Endothelial cell of umbilical vein (primary cell): ENCODE measurements at regions not wholly inside any gene's neighbourhood (a gene's known extent, or its start where the extent isn't known, plus 50 kb on each side); places are given as distances from the start of the nearest gene placed in this dataset.

Experiments
- BruUV-seq: library from RNA; stranded (reverse); fragments of 400-500 nt; replicated peaks from 2 replicates; lab custom pipeline; 2021; lab: Mats Ljungman, UMichigan
- CTCF ChIA-PET: fragments of 300-600, 350-600 bp; sonication (Branson Sonifier 250); formaldehyde crosslinking; loops from one replicate; lab custom pipeline; 2021; ENCODE audit warnings: antibody characterized with exemption, inconsistent platforms; lab: Charles Lee
- POLR2A ChIA-PET: fragments of 300-600, 350-600 bp; sonication (Branson Sonifier 250); formaldehyde crosslinking; loops from one replicate; lab custom pipeline; 2021; ENCODE audit warnings: antibody characterized with exemption, inconsistent platforms; lab: Charles Lee
- DNase-seq: peaks from one replicate; pipeline ENCODE4 v3.0.0-alpha.2; 2011; ENCODE audit warnings: low read depth, low spot score
- FAIRE-seq: peaks from 2 replicates; lab custom pipeline; 2011; peaks lifted over from hg19 to GRCh38; lab: Jason Lieb, UNC
- H2AFZ ChIP-seq: 2 replicates; pipeline ENCODE4 v1.6.0; 2012; ENCODE audit warnings: low read depth, low read length, control low read depth, inconsistent platforms
- H3K27ac ChIP-seq: 2 replicates; pipeline ENCODE4 v1.5.1; 2011; ENCODE audit warnings: low read depth, mild to moderate bottlenecking, control low read depth, low read length, moderate library complexity; ENCODE audit not compliant: insufficient read depth
- H3K27me3 ChIP-seq, 2 experiments: 2 replicates each; pipeline versions ENCODE4 v1.6.0 to v1.6.1; 2011; ENCODE audit warnings: low read length in 2 of 2, mixed read lengths in 1 of 2; ENCODE audit not compliant: control insufficient read depth in 2 of 2, insufficient read depth in 2 of 2
- H3K36me3 ChIP-seq, 2 experiments: 2 replicates in 1 of 2; 3 replicates in 1 of 2; pipeline ENCODE4 v1.5.1; 2011; ENCODE audit warnings: low read length in 2 of 2, mild to moderate bottlenecking in 1 of 2, moderate library complexity in 1 of 2; ENCODE audit not compliant: control insufficient read depth in 2 of 2, insufficient read depth in 2 of 2; ENCODE audit errors: extremely low read depth in 1 of 2
- H3K4me1 ChIP-seq: 3 replicates; pipeline ENCODE4 v1.5.1; 2011; ENCODE audit warnings: mild to moderate bottlenecking, low read length; ENCODE audit not compliant: control insufficient read depth, insufficient read depth; ENCODE audit errors: extremely low read depth
- H3K4me2 ChIP-seq: 2 replicates; pipeline ENCODE4 v1.6.1; 2011; ENCODE audit warnings: low read length, control low read depth, mixed read lengths; ENCODE audit not compliant: insufficient read depth
- H3K4me3 ChIP-seq, 3 experiments: fragments of 200-600 bp in 1 of 3; sonication (generic), shearing (Covaris generic) in 1 of 3; replicated peaks in 1 of 3; 2 replicates each; pipeline ENCODE4 v1.5.1; 2011 to 2016; ENCODE audit warnings: control low read depth in 3 of 3, low read length in 3 of 3, mild to moderate bottlenecking in 2 of 3, inconsistent platforms in 1 of 3, low read depth in 1 of 3, moderate library complexity in 1 of 3; ENCODE audit not compliant: insufficient read depth in 1 of 3
- H3K79me2 ChIP-seq: 2 replicates; pipeline ENCODE4 v1.6.0; 2012; ENCODE audit warnings: low read length, inconsistent platforms; ENCODE audit not compliant: control insufficient read depth, insufficient read depth
- H3K9ac ChIP-seq: replicated peaks from 2 replicates; pipeline ENCODE3; 2011; ENCODE audit warnings: low read length, control low read depth; ENCODE audit not compliant: insufficient read depth; ENCODE audit errors: extremely low read depth
- H3K9me1 ChIP-seq: replicated peaks from 3 replicates; pipeline ENCODE4 v1.6.0; 2011; ENCODE audit warnings: mild to moderate bottlenecking, low read length; ENCODE audit not compliant: control insufficient read depth, insufficient read depth; ENCODE audit errors: extremely low read depth
- H3K9me3 ChIP-seq: replicated peaks from 2 replicates; pipeline ENCODE4 v1.5.1; 2012; ENCODE audit warnings: low read length, inconsistent platforms; ENCODE audit not compliant: control insufficient read depth, insufficient read depth
- H4K20me1 ChIP-seq: replicated peaks from 2 replicates; pipeline ENCODE3; 2011; ENCODE audit warnings: mild to moderate bottlenecking, low read length; ENCODE audit not compliant: control insufficient read depth, insufficient read depth; ENCODE audit errors: extremely low read depth
- EZH2 ChIP-seq: IDR thresholded peaks from 2 replicates; pipeline ENCODE4 v1.6.1; 2012; ENCODE audit warnings: borderline replicate concordance, low read depth, mild to moderate bottlenecking, moderate library complexity, low read length, inconsistent platforms; ENCODE audit not compliant: severe bottlenecking
- FOS ChIP-seq: IDR thresholded peaks from 2 replicates; pipeline ENCODE4 v1.6.1; 2011; ENCODE audit warnings: mild to moderate bottlenecking, low read length, moderate library complexity, borderline replicate concordance; ENCODE audit not compliant: insufficient read depth
- GATA2 ChIP-seq: IDR thresholded peaks from 2 replicates; pipeline ENCODE4 v1.7.0; 2011; ENCODE audit warnings: low read depth, mild to moderate bottlenecking, moderate library complexity, mixed read lengths, low read length; ENCODE audit not compliant: insufficient read length, insufficient read depth
- JUN ChIP-seq: IDR thresholded peaks from 2 replicates; pipeline ENCODE4 v1.6.1; 2011; ENCODE audit warnings: borderline replicate concordance, low read depth; ENCODE audit not compliant: insufficient read length, insufficient read depth
- MAX ChIP-seq: IDR thresholded peaks from 2 replicates; pipeline ENCODE4 v1.6.1; 2011; ENCODE audit not compliant: insufficient read depth, insufficient read length
- MYC ChIP-seq: IDR thresholded peaks from one replicate; pipeline ENCODE4 v1.6.1; 2011; ENCODE audit warnings: mild to moderate bottlenecking, low read depth, low read length
- POLR2A ChIP-seq: IDR thresholded peaks from 2 replicates; pipeline ENCODE4 v1.6.1; 2012; ENCODE audit warnings: low read depth, mild to moderate bottlenecking, control low read depth, low read length
- POLR2AphosphoS5 ChIP-seq: IDR thresholded peaks from 2 replicates; pipeline ENCODE4 v1.6.1; 2012; ENCODE audit warnings: low read depth, mild to moderate bottlenecking, control low read depth, low read length, moderate library complexity; ENCODE audit not compliant: insufficient read depth
- dilution Hi-C: fragments of 300-500 bp; cut with MboI; formaldehyde crosslinking; loops from one replicate; pipeline ENCODE4 v1.15.0; 2019; ENCODE audit warnings: low sequenced_read_pairs; ENCODE audit not compliant: extremely low pct_ligation_motif_present
- intact Hi-C: fragments of 100-400 bp; cut with micrococcal nuclease; formaldehyde crosslinking; loops from one replicate; pipeline ENCODE4 v1.10.0; 2022
- TF ChIP-seq, protein P1 (sequence below), 2 donors: IDR thresholded peaks; 1 replicate in 1 of 2; 2 replicates in 1 of 2; pipeline ENCODE4 v1.5.1; 2011; ENCODE audit warnings: low read length in 2 of 2, mild to moderate bottlenecking in 2 of 2, moderate library complexity in 2 of 2, control low read depth in 1 of 2, inconsistent platforms in 1 of 2, low read depth in 1 of 2; ENCODE audit not compliant: insufficient read depth in 1 of 2; ENCODE audit errors: extremely low read depth in 1 of 2

DNA sequence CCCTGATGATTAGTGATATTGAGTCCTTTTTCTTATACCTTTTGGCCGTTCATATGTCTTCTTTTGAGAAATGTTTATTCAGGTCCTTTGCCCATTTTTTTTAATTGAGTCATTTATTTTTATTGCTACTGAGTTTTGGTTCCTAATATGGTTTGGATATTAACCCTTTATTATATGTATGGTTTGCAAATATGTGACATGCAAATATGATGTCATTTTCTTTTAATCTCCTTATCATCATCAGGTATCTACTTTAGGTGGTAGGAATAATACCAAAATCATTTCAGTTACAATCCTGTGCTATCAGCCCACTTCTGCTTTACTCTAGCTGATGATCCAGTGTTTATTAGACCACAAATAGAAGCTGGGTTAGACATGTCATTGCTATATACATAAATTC, 102.3 kb upstream of the TRPC7 start:
- Histone ChIP-seq H3K9me1 (no peaks in the 10 kb centered on the region), H3K27ac (no peak overlapping the region), H3K4me3 (no peak overlapping the region), H3K4me2 (no peak overlapping the region), H3K4me1 (no peaks in the 10 kb centered on the region), H3K9me3 (no peaks in the 10 kb centered on the region), H3K79me2 (no peaks in the 10 kb centered on the region), H3K27me3 (peaks cover under 1 to 1% of the 10 kb centered on the region in 2 experiments), H4K20me1 (no peaks in the 10 kb centered on the region), H3K9ac (no peak overlapping the region), H2AFZ (no peak overlapping the region), H3K36me3 (no peaks in the 10 kb centered on the region)
- no peak for TF ChIP-seq EZH2
- TF ChIP-seq MYC: no peak
- no peak for TF ChIP-seq FOS
- TF ChIP-seq JUN: no peak
- no peak for TF ChIP-seq POLR2A
- no peak for TF ChIP-seq GATA2
- POLR2A ChIA-PET: no interaction called here
- FAIRE-seq: no peak
- CTCF ChIA-PET: no interaction called here
- intact Hi-C loops: no loop called here
- BruUV-seq: no TSS peak
- dilution Hi-C loops: no loop called here
- DNase-seq: no peak

GRCh38 chr5:136466041-136466415, 100.7 kb upstream of the TRPC7 start:
- BruUV-seq: no TSS peak
- Histone ChIP-seq H3K9me1 (no peaks in the 10 kb centered on the region), H3K79me2 (no peaks in the 10 kb centered on the region), H3K27ac (no peak overlapping the region), H2AFZ (no peak overlapping the region), H3K27me3 (no peaks in the 10 kb centered on the region), H4K20me1 (no peaks in the 10 kb centered on the region), H3K4me3 (no peak overlapping the region), H3K9ac (no peak overlapping the region), H3K36me3 (no peaks in the 10 kb centered on the region), H3K4me1 (no peaks in the 10 kb centered on the region), H3K9me3 (no peaks in the 10 kb centered on the region), H3K4me2 (no peak overlapping the region)
- peak; percentile 59 for FAIRE-seq
- no peak for TF ChIP-seq MAX
- no peak for TF ChIP-seq FOS
- TF ChIP-seq POLR2AphosphoS5: no peak
- TF ChIP-seq, protein P1, sequence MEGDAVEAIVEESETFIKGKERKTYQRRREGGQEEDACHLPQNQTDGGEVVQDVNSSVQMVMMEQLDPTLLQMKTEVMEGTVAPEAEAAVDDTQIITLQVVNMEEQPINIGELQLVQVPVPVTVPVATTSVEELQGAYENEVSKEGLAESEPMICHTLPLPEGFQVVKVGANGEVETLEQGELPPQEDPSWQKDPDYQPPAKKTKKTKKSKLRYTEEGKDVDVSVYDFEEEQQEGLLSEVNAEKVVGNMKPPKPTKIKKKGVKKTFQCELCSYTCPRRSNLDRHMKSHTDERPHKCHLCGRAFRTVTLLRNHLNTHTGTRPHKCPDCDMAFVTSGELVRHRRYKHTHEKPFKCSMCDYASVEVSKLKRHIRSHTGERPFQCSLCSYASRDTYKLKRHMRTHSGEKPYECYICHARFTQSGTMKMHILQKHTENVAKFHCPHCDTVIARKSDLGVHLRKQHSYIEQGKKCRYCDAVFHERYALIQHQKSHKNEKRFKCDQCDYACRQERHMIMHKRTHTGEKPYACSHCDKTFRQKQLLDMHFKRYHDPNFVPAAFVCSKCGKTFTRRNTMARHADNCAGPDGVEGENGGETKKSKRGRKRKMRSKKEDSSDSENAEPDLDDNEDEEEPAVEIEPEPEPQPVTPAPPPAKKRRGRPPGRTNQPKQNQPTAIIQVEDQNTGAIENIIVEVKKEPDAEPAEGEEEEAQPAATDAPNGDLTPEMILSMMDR (IDR thresholded peaks at IDR 0.05; ENCODE audit: extremely low read depth in 1 of 2, insufficient read depth in 1 of 2, low read depth in 1 of 2, low read length in 2 of 2): no peak
- TF ChIP-seq POLR2A: no peak
- TF ChIP-seq JUN: no peak
- TF ChIP-seq MYC: no peak
- TF ChIP-seq GATA2: no peak
- no peak for TF ChIP-seq EZH2
- DNase-seq: no peak
- CTCF ChIA-PET: interaction anchor here (1.0 to 1.3 kb wide), 3 partner anchors 11 to 220 kb away, joined by 3 to 4 read pairs (median 3); no protein-coding TSS in a partner anchor
- POLR2A ChIA-PET: no interaction called here
- dilution Hi-C loops: no loop called here
- intact Hi-C loops: no loop called here
